Gastroesophageal sphincter (tissue), 3 donors: ENCODE measurements at regions not wholly inside any gene's neighbourhood (a gene's known extent, or its start where the extent isn't known, plus 50 kb on each side); places are given as distances from the start of the nearest gene placed in this dataset.

ENCODE experiments used
- CTCF ChIP-seq, 4 experiments: fragments of 200-600 bp in 2 of 4; fragments of 450-650 bp in 2 of 4; sonication (generic) in 1 of 4; IDR thresholded peaks; one replicate each; pipeline ENCODE4 v1.5.1; 2017 to 2019; ENCODE audit warnings: antibody characterized with exemption in 4 of 4, mild to moderate bottlenecking in 2 of 4, moderate library complexity in 2 of 4
- POLR2A ChIP-seq, 2 donors: fragments of 450-650 bp; IDR thresholded peaks; one replicate each; pipeline ENCODE4 v1.6.1; 2017; ENCODE audit warnings: antibody characterized with exemption in 2 of 2, mild to moderate bottlenecking in 2 of 2, moderate library complexity in 1 of 2
- POLR2AphosphoS5 ChIP-seq: sonication (generic); formaldehyde crosslinking; IDR thresholded peaks from one replicate; pipeline ENCODE4 v1.6.1; 2017; ENCODE audit warnings: antibody characterized with exemption

- TF ChIP-seq CTCF (IDR thresholded peaks at IDR 0.05): no peak
- no peak for TF ChIP-seq POLR2AphosphoS5
- no peak for TF ChIP-seq POLR2A (IDR thresholded peaks at IDR 0.05)
Observed at GRCh38 chr4:23943478-23943877, 53.6 kb upstream of the PPARGC1A start.
